SKM-1 treated with dmso at 0.1 percent for 144 hours (cell line): ENCODE measurements at regions not wholly inside any gene's neighbourhood (a gene's known extent, or its start where the extent isn't known, plus 50 kb on each side); places are given as distances from the start of the nearest gene placed in this dataset.

ENCODE experiments used
- DNase-seq: peaks from one replicate; lab custom pipeline; 2025; ENCODE audit not compliant: unreplicated experiment; lab: John Stamatoyannopoulos, UW

- DNase-seq = peak; percentile 14
Observed at GRCh38 chr1:192521734-192522133, 53.8 kb upstream of the RGS1 start.

GRCh38 chr1:192522673-192523072 is 52.9 kb upstream of the RGS1 start:
- no peak for DNase-seq

GRCh38 chr1:192524223-192524622 is 51.4 kb upstream of the RGS1 start:
- DNase-seq = no peak
